IMR-90 (cell line): ENCODE measurements at regions not wholly inside any gene's neighbourhood (a gene's known extent, or its start where the extent isn't known, plus 50 kb on each side); places are given as distances from the start of the nearest gene placed in this dataset.

Experiments
- ATAC-seq: fragments of 200-7000 bp; cut with Tn5 transposase; 2 replicates; pipeline ENCODE4 v1.9.1; 2020; ENCODE audit warnings: low read depth, mild to moderate bottlenecking, moderate library complexity
- BruUV-seq: library from RNA; stranded (reverse); fragments of 400-500 nt; replicated peaks from 2 replicates; lab custom pipeline; 2021; lab: Mats Ljungman, UMichigan
- CTCF ChIA-PET: fragments of 300-600 bp; formaldehyde crosslinking; extraction: SDS; loops from one replicate; lab custom pipeline; 2021; ENCODE audit warnings: antibody characterized with exemption; lab: Yijun Ruan, JAX
- POLR2A ChIA-PET: fragments of 300-600 bp; sonication (Branson Sonifier 250); formaldehyde crosslinking; loops from one replicate; lab custom pipeline; 2022; ENCODE audit warnings: antibody characterized with exemption; ENCODE audit not compliant: unreplicated experiment; lab: Charles Lee
- DNase-seq: peaks from one replicate; pipeline ENCODE4 v3.0.0; 2013
- H2AFZ ChIP-seq: replicated peaks from 2 replicates; pipeline ENCODE3; 2013; ENCODE audit warnings: low read length, mild to moderate bottlenecking; ENCODE audit not compliant: poor library complexity
- H2AK5ac ChIP-seq: 2 replicates; pipeline ENCODE4 v1.6.1; 2013; ENCODE audit warnings: low read depth, low read length, inconsistent platforms
- H2AK9ac ChIP-seq: replicated peaks from 2 replicates; pipeline ENCODE3; 2013; ENCODE audit warnings: mild to moderate bottlenecking, low read depth, low read length, moderate library complexity; ENCODE audit not compliant: poor library complexity
- H2BK120ac ChIP-seq: 2 replicates; pipeline ENCODE4 v1.6.1; 2013; ENCODE audit warnings: low read depth, low read length, inconsistent platforms
- H2BK15ac ChIP-seq: 3 replicates; pipeline ENCODE4 v1.6.1; 2013; ENCODE audit warnings: low read depth, low read length, inconsistent platforms
- H2BK20ac ChIP-seq: 2 replicates; pipeline ENCODE4 v1.6.1; 2013; ENCODE audit warnings: low read depth, mild to moderate bottlenecking, inconsistent platforms, low read length, moderate library complexity
- H2BK5ac ChIP-seq: 2 replicates; pipeline ENCODE4 v1.6.1; 2013; ENCODE audit warnings: mild to moderate bottlenecking, low read depth, low read length, inconsistent platforms; ENCODE audit not compliant: poor library complexity, severe bottlenecking
- H3K14ac ChIP-seq: replicated peaks from 2 replicates; pipeline ENCODE4 v1.6.1; 2013; ENCODE audit warnings: low read depth, low read length, inconsistent platforms
- H3K18ac ChIP-seq: 2 replicates; pipeline ENCODE4 v1.6.1; 2013; ENCODE audit warnings: low read depth, low read length, control low read depth
- H3K23ac ChIP-seq: 2 replicates; pipeline ENCODE4 v1.6.1; 2013; ENCODE audit warnings: low read depth, low read length, inconsistent platforms
- H3K27ac ChIP-seq: 2 replicates; pipeline ENCODE4 v1.5.1; 2013; ENCODE audit warnings: mild to moderate bottlenecking, control low read depth, low read length; ENCODE audit not compliant: insufficient read depth
- H3K27me3 ChIP-seq: 2 replicates; pipeline ENCODE4 v1.6.1; 2013; ENCODE audit warnings: low read length; ENCODE audit not compliant: control insufficient read depth, insufficient read depth
- H3K36me3 ChIP-seq: 2 replicates; pipeline ENCODE4 v1.6.1; 2013; ENCODE audit warnings: low read length, mixed read lengths; ENCODE audit not compliant: control insufficient read depth, insufficient read depth
- H3K4ac ChIP-seq: 2 replicates; pipeline ENCODE4 v1.6.1; 2013; ENCODE audit warnings: low read depth, low read length, inconsistent platforms
- H3K4me1 ChIP-seq: 2 replicates; pipeline ENCODE4 v1.6.1; 2013; ENCODE audit warnings: low read length, mixed read lengths; ENCODE audit not compliant: control insufficient read depth, insufficient read depth
- H3K4me2 ChIP-seq: 2 replicates; pipeline ENCODE4 v1.6.1; 2013; ENCODE audit warnings: low read depth, mild to moderate bottlenecking, control low read depth, low read length, moderate library complexity
- H3K4me3 ChIP-seq: 2 replicates; pipeline ENCODE4 v1.5.1; 2013; ENCODE audit warnings: low read depth, mild to moderate bottlenecking, control low read depth, low read length, moderate library complexity; ENCODE audit not compliant: insufficient read depth
- H3K56ac ChIP-seq: 2 replicates; pipeline ENCODE4 v1.6.1; 2013; ENCODE audit warnings: low read length, inconsistent platforms; ENCODE audit not compliant: insufficient read depth; ENCODE audit errors: extremely low read depth
- H3K79me1 ChIP-seq, 2 experiments: 2 replicates each; pipeline ENCODE4 v1.6.1; 2013; ENCODE audit warnings: low read length in 2 of 2, inconsistent platforms in 1 of 2, low read depth in 1 of 2
- H3K9ac ChIP-seq: 2 replicates; pipeline ENCODE4 v1.6.1; 2013; ENCODE audit warnings: low read depth, low read length, control low read depth
- H3K9me1 ChIP-seq: 2 replicates; pipeline ENCODE4 v1.6.1; 2013; ENCODE audit warnings: low read length, inconsistent platforms; ENCODE audit not compliant: insufficient read depth
- H3K9me3 ChIP-seq: 2 replicates; pipeline ENCODE4 v1.6.1; 2013; ENCODE audit warnings: low read length; ENCODE audit not compliant: control insufficient read depth, insufficient read depth
- H4K20me1 ChIP-seq: 2 replicates; pipeline ENCODE4 v1.6.1; 2013; ENCODE audit warnings: low read length, inconsistent platforms; ENCODE audit not compliant: insufficient read depth
- H4K5ac ChIP-seq: 2 replicates; pipeline ENCODE4 v1.6.1; 2013; ENCODE audit warnings: mild to moderate bottlenecking, low read depth, low read length, control low read depth
- H4K8ac ChIP-seq, 2 experiments: 2 replicates each; pipeline ENCODE4 v1.6.1; 2013; ENCODE audit warnings: low read depth in 2 of 2, low read length in 2 of 2, control low read depth in 1 of 2, inconsistent platforms in 1 of 2
- H4K91ac ChIP-seq: 2 replicates; pipeline ENCODE4 v1.6.1; 2013; ENCODE audit warnings: low read depth, low read length, inconsistent platforms; ENCODE audit not compliant: insufficient read depth
- BHLHE40 ChIP-seq: fragments of 150-350 bp; IDR thresholded peaks from 2 replicates; pipeline ENCODE4 v1.6.1; 2016; ENCODE audit warnings: mild to moderate bottlenecking, low read depth, low read length
- CEBPB ChIP-seq: IDR thresholded peaks from 2 replicates; pipeline ENCODE4 v1.6.1; 2012; ENCODE audit warnings: low read depth, low read length, improper control_type of control experiment
- CHD1 ChIP-seq: IDR thresholded peaks from 2 replicates; pipeline ENCODE4 v1.6.1; 2012; ENCODE audit warnings: low read depth, low read length, improper control_type of control experiment
- FOS ChIP-seq: fragments of 150-350 bp; IDR thresholded peaks from 2 replicates; pipeline ENCODE4 v1.6.1; 2016; ENCODE audit warnings: low read depth, low read length
- MAFK ChIP-seq: IDR thresholded peaks from 2 replicates; pipeline ENCODE4 v1.6.1; 2012; ENCODE audit warnings: low read depth, low read length, improper control_type of control experiment
- MAZ ChIP-seq: IDR thresholded peaks from 2 replicates; pipeline ENCODE4 v1.6.1; 2012; ENCODE audit warnings: low read depth, mild to moderate bottlenecking, low read length, improper control_type of control experiment, moderate library complexity, borderline replicate concordance
- MXI1 ChIP-seq: IDR thresholded peaks from 2 replicates; pipeline ENCODE4 v1.6.1; 2012; ENCODE audit warnings: low read depth, mild to moderate bottlenecking, low read length, moderate library complexity, borderline replicate concordance
- NFE2L2 ChIP-seq: fragments of 150-350 bp; IDR thresholded peaks from 2 replicates; pipeline ENCODE4 v1.6.1; 2016; ENCODE audit warnings: low read depth, mild to moderate bottlenecking, low read length
- POLR2A ChIP-seq: IDR thresholded peaks from 2 replicates; pipeline ENCODE4 v1.6.1; 2012; ENCODE audit warnings: mild to moderate bottlenecking, low read depth, low read length
- RAD21 ChIP-seq: IDR thresholded peaks from 2 replicates; pipeline ENCODE4 v1.6.1; 2012; ENCODE audit warnings: low read length, improper control_type of control experiment
- RCOR1 ChIP-seq: IDR thresholded peaks from 2 replicates; pipeline ENCODE4 v1.6.1; 2012; ENCODE audit warnings: mild to moderate bottlenecking, low read length, improper control_type of control experiment; ENCODE audit not compliant: insufficient replicate concordance
- RFX5 ChIP-seq: IDR thresholded peaks from 2 replicates; pipeline ENCODE4 v1.8.0; 2012; ENCODE audit warnings: low read depth, mild to moderate bottlenecking, low read length, moderate library complexity
- SMC3 ChIP-seq: fragments of 150-350 bp; IDR thresholded peaks from 2 replicates; pipeline ENCODE4 v1.6.1; 2016; ENCODE audit warnings: low read depth, mild to moderate bottlenecking, antibody characterized with exemption, low read length, moderate library complexity
- WGBS, 2 experiments: methylation state at CpG; one replicate each; pipeline versions ENCODE4 v1.1.5 to v1.1.7; 2013; ENCODE audit warnings: missing lambda C conversion rate in 2 of 2; ENCODE audit not compliant: insufficient read length in 1 of 2; ENCODE audit errors: extremely low coverage in 2 of 2; 5-methylcytosine and 5-hydroxymethylcytosine counted together
- dilution Hi-C: fragments of 300-500 bp; cut with HindIII; formaldehyde crosslinking; loops from one replicate; pipeline ENCODE4 v1.14.3; 2018; ENCODE audit warnings: low sequenced_read_pairs; ENCODE audit not compliant: unreplicated experiment
- in situ Hi-C: fragments of 300-500 bp; cut with MboI; formaldehyde crosslinking; loops from 3 replicates; pipeline ENCODE4 v1.14.3; 2019; ENCODE audit warnings: low sequenced_read_pairs, inconsistent platforms, mixed read lengths
- intact Hi-C: fragments of 100-400 bp; cut with micrococcal nuclease; formaldehyde crosslinking; loops from 2 replicates; pipeline ENCODE4 v1.10.0; 2022
- TF ChIP-seq, protein P1 (sequence below): fragments of 150-350 bp; IDR thresholded peaks from 2 replicates; pipeline ENCODE4 v1.6.1; 2017; ENCODE audit warnings: mild to moderate bottlenecking, antibody characterized with exemption, low read length, low read depth
- TF ChIP-seq, protein P2 (sequence below): fragments of 150-350 bp; IDR thresholded peaks from 2 replicates; pipeline ENCODE4 v1.6.1; 2016; ENCODE audit warnings: low read depth, mild to moderate bottlenecking, low read length, moderate library complexity, borderline replicate concordance
- TF ChIP-seq, protein P3 (sequence below): conservative IDR thresholded peaks from 2 replicates; pipeline ENCODE4 v1.5.1; 2012; ENCODE audit warnings: mild to moderate bottlenecking, low read depth, low read length, improper control_type of control experiment

DNA sequence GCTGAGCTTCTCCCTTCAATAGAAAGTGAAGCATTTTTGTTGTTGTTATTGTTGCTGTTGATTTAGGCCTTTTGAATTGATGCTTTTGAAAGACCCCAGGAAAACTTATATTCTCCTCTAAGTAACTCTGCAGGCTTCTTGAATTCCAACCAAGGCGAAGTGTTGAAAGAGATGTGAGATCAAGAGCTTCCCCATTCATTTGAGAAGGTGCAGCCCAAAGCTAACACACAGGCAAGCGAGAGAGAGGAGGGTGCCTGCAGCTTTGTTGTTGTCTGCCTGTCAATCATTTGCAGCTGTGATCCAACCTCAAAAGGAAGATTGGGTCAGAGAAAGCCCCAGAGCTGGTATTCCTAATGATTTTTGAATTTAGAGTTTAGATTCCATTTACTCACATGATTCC lies 963.6 kb upstream of the CNTNAP5 start:
- intact Hi-C loops (no loop called here), dilution Hi-C loops (no loop called here), in situ Hi-C loops (no loop called here)
- Histone ChIP-seq H3K27me3 (no peaks in the 10 kb centered on the region), H3K4me3 (no peak overlapping the region), H2AK5ac (no peak overlapping the region), H3K56ac (no peak overlapping the region), H2BK5ac (no peak overlapping the region), H3K9me1 (no peaks in the 10 kb centered on the region), H3K36me3 (no peaks in the 10 kb centered on the region), H3K9ac (no peak overlapping the region), H2BK120ac (no peak overlapping the region), H2AK9ac (no peak overlapping the region), H2BK15ac (no peak overlapping the region), H4K8ac (no peak overlapping the region), H2BK20ac (no peak overlapping the region), H3K79me1 (no peaks in the 10 kb centered on the region), H4K5ac (no peak overlapping the region), H3K4me2 (no peak overlapping the region), H3K9me3 (peaks cover 2% of the 10 kb centered on the region; the same call in 1 of the 2 replicates), H3K4ac (no peak overlapping the region), H4K20me1 (no peaks in the 10 kb centered on the region), H3K4me1 (no peaks in the 10 kb centered on the region), H4K91ac (no peak overlapping the region), H3K27ac (no peak overlapping the region), H2AFZ (no peak overlapping the region), H3K23ac (no peak overlapping the region), H3K14ac (no peak overlapping the region), H3K18ac (no peak overlapping the region)
- no TSS peak for BruUV-seq
- TF ChIP-seq FOS (no peak), POLR2A (no peak), MAZ (no peak), SMC3 (no peak), MXI1 (no peak), NFE2L2 (no peak), CHD1 (no peak), RCOR1 (no peak), RFX5 (no peak), CEBPB (no peak), RAD21 (no peak), BHLHE40 (no peak), MAFK (no peak)
- TF ChIP-seq, protein P1, sequence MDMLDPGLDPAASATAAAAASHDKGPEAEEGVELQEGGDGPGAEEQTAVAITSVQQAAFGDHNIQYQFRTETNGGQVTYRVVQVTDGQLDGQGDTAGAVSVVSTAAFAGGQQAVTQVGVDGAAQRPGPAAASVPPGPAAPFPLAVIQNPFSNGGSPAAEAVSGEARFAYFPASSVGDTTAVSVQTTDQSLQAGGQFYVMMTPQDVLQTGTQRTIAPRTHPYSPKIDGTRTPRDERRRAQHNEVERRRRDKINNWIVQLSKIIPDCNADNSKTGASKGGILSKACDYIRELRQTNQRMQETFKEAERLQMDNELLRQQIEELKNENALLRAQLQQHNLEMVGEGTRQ: no peak
- TF ChIP-seq, protein P2, sequence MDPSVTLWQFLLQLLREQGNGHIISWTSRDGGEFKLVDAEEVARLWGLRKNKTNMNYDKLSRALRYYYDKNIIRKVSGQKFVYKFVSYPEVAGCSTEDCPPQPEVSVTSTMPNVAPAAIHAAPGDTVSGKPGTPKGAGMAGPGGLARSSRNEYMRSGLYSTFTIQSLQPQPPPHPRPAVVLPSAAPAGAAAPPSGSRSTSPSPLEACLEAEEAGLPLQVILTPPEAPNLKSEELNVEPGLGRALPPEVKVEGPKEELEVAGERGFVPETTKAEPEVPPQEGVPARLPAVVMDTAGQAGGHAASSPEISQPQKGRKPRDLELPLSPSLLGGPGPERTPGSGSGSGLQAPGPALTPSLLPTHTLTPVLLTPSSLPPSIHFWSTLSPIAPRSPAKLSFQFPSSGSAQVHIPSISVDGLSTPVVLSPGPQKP: no peak
- TF ChIP-seq, protein P3, sequence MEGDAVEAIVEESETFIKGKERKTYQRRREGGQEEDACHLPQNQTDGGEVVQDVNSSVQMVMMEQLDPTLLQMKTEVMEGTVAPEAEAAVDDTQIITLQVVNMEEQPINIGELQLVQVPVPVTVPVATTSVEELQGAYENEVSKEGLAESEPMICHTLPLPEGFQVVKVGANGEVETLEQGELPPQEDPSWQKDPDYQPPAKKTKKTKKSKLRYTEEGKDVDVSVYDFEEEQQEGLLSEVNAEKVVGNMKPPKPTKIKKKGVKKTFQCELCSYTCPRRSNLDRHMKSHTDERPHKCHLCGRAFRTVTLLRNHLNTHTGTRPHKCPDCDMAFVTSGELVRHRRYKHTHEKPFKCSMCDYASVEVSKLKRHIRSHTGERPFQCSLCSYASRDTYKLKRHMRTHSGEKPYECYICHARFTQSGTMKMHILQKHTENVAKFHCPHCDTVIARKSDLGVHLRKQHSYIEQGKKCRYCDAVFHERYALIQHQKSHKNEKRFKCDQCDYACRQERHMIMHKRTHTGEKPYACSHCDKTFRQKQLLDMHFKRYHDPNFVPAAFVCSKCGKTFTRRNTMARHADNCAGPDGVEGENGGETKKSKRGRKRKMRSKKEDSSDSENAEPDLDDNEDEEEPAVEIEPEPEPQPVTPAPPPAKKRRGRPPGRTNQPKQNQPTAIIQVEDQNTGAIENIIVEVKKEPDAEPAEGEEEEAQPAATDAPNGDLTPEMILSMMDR: no peak
- DNase-seq (no peak), ATAC-seq (no peak)
- CTCF ChIA-PET: no interaction called here
- no CpG with 5 or more reads among the region's 2 CpGs for WGBS, 2 experiments
- POLR2A ChIA-PET: no interaction called here
